HS-5 (cell line): ENCODE measurements at regions not wholly inside any gene's neighbourhood (a gene's known extent, or its start where the extent isn't known, plus 50 kb on each side); places are given as distances from the start of the nearest gene placed in this dataset.
"Not testable (repeated sequence)": the region's sequence is repeated elsewhere in the genome, so short reads cannot be mapped to it uniquely, and the experiment has no call there.

ENCODE experiments used
- DNase-seq: peaks from one replicate; pipeline ENCODE4 v3.0.0-alpha.2; 2012; ENCODE audit warnings: low read depth

DNA sequence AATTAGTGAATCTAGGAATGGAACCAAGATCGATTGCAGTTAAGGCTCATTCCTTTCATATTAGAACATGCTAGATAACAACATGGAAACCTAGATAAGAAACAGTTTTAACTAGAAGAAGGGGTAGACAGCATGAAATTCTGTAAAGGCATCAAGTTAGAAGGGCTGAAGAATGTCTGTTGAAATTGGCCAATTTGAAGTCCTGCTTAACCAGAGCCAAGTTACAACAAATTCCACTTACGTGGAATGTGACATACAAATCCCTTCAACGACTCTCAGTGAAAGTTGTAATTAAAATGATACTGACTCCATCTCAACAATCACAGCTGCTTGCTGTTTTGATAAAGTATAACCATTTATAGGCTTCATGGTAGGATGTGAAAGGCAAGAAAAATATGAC lies 1065.7 kb downstream of the DNAJB9 start:
- DNase-seq: no peak

DNA sequence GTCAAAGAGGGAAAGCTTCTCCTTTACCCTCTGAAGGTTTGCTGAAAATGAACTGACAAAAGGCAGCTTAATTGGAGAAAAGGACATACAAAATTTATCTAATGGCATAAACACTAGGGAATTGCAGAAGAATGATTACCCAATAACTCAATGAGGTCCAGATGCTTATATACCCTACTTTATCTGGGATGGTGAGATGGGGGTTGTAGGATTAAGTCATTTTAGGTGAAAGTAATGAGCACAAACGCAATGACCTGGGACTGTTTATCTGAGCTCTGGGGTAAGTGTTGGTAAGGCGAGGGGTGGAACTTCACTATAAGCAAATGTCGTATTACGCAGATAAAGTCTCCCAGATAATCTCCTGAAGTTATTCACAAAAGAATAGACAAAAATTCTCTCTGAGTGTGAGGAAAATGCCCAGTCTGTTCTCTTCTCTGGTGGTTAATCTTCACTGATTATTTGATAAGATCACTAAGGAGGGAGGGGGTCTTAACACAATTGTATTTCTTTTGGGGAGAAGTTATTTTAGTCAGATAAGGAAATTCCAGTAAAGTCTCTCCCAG lies 1067.8 kb downstream of the DNAJB9 start:
- DNase-seq: no peak

DNA sequence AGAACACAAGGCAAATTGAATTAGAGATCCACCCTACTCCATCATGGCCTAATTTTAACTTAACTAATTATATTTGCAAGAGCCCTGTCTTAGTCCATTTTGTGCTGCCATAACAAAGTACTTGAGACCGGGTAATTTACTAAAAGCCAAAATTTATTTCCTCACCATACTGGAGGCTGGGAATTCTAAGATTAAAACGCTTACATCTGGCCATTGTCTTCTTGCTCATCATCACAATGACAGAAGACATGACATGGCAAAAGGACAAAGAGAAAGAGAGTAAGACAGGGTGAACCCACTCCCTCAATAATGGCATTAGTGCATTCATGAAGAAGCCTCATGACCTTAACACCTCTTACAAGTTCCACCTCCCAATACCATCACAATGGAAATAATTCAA lies 1068.6 kb downstream of the DNAJB9 start:
- no peak for DNase-seq

GRCh38 chr7:109639561-109639960 lies 1069.9 kb downstream of the DNAJB9 start:
- DNase-seq: no peak

- no peak for DNase-seq
Observed at GRCh38 chr7:109641445-109641844, 1071.8 kb downstream of the DNAJB9 start.

- no peak for DNase-seq
Observed at GRCh38 chr7:109646124-109646523, 1076.5 kb downstream of the DNAJB9 start.

DNA sequence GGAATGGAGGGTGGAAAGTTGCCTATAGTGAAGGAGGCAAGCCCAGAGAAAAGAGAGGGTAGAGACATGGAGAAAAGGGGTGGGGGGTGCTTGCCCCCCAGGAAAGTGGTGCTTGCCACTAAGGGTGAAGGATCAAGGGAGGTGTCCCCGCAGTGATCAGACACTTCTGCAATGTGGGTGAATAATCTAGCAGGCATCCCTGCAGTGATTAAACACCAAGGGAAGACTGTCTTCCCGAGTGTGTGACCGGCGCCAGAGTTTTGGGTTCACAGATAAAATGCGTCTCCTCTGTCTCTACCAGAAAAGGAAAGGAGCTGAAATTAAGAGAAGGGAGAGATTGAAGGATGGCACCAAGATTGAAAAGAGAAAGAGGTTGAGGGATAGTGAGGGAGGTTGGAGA lies 1076.9 kb downstream of the DNAJB9 start:
- DNase-seq: not testable (repeated sequence)

- DNase-seq: not testable (repeated sequence)
Observed at GRCh38 chr7:109647263-109647662, 1077.6 kb downstream of the DNAJB9 start.

GRCh38 chr7:109659261-109659660 lies 1089.6 kb downstream of the DNAJB9 start:
- no peak for DNase-seq

DNA sequence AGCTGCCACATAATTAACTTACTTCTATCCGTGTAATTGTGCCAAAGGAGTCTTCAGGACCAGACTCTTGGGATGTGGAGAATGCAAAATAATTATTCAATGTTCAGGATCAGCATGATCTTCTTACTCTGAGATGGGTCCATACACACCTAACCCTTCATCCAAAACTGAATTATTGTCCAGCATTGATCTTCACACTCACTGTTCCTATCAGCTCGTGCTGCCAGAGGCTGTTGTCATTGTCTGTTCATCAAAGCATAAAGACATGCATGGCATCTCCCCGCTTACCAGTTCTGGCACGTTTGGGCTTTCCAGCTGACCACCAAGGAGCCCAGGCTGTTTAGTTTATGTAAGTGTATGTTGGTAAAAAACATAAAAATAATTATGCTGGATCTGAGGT lies 1090.7 kb downstream of the DNAJB9 start:
- DNase-seq: no peak

GRCh38 chr7:109663806-109664205 lies 1094.1 kb downstream of the DNAJB9 start:
- no peak for DNase-seq

DNA sequence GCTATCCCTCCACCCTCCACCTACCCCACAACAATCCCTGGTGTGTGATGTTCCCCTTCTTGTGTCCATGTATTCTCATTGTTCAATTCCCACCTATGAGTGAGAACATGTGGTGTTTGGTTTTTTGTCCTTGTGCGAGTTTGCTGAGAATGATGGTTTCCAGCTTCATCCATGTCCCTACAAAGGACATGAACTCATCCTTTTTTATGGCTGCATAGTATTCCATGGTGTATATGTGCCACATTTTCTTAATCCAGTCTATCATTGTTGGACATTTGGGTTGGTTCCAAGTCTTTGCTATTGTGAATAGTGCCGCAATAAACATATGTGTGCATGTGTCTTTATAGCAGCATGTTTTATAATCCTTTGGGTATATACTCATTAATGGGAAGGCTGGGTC lies 1117.6 kb downstream of the DNAJB9 start:
- not testable (repeated sequence) for DNase-seq

DNA sequence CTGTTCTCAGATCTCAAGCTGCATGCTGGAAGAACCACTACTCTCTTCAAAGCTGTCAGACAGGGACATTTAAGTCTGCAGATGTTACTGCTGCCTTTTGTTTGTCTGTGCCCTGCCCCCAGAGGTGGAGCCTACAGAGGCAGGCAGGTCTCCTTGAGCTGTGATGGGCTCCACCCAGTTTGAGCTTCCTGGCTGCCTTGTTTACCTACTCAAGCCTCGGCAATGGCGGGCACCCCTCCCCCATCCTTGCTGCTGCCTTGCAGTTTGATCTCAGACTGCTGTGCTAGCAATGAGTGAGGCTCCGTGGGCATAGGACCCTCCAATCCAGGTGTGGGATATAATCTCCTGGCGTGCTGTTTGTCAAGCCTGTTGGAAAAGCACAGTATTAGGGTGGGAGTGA lies 1122.9 kb downstream of the DNAJB9 start:
- DNase-seq: not testable (repeated sequence)

DNA sequence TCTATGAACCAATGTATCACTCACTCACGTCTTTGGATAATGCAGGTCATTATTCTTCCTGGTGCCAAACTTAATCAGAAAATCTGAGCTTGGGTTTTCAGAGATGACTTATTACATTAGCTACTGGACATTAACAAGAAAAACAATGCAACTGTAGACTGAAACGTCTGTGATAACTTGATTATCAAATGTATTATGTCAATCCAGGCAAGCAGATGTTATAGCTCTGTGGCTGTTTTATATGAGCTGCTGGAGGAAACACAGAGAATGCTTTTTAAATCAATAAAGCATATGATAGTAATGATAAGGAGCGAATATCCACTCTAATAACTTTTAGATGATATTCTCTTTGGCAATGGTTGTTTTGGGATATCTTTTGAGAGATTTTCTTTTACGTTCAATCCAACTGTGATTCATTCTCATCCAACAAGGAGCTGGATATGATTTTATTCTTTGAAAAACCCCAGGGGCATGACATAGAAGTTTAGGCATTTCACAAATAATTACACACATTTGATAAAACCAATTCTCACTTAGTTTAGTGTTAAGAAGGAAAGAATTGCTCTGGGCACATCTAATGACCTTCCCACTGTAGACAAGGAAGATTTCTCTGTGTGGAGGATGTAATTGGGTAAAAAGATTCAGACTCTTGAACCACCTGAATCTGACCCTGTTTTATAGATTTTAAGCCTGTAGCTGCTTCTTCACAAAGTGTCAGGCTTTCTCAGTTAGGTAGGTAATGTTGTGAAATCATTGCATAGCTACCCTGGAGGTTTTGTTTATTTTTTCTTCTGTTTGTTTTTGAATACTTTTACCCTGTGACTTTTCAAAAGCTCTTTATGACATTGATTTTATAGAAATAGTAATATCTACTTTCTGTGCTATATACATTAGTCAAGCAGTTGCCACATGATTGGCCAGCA lies 1124.7 kb downstream of the DNAJB9 start:
- DNase-seq: no peak

- DNase-seq: no peak
Observed at GRCh38 chr7:109695419-109695818, 1125.7 kb downstream of the DNAJB9 start.

DNA sequence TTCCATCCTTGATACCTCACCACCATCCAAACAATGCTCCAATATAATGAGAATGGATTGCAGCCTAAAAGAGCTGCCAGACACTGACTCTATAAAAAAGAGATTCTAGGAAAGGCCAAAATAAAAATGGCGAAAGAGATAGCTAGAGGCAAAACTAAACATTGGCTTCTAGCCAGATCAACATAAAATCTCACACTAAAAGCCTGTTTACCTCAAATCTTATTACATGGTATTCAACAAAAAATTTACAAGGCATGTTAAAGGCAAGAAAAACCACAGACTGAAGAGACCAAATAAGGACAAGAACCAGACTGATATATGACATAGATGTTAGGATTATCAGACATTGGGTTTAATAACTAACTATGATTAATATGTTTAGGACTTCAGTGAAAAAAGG lies 1127.0 kb downstream of the DNAJB9 start:
- no peak for DNase-seq

DNA sequence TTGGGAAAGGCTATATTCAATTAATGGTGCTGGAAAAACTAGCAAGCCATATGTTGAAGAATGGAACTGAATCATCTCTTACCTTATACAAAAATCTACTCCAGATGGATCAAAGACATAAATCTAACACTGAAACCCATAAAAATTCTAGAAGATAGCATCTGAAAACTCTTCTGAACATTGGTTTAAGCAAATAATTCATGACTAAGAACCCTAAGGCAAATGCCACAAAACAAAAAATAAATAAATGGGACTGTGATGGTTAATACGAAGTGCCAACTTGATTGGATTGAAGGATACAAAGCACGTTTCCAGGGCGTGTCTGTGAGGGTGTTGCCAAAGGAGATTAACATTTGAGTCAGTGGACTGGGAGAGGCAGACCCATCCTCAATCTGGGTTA lies 1130.0 kb downstream of the DNAJB9 start:
- no peak for DNase-seq

DNA sequence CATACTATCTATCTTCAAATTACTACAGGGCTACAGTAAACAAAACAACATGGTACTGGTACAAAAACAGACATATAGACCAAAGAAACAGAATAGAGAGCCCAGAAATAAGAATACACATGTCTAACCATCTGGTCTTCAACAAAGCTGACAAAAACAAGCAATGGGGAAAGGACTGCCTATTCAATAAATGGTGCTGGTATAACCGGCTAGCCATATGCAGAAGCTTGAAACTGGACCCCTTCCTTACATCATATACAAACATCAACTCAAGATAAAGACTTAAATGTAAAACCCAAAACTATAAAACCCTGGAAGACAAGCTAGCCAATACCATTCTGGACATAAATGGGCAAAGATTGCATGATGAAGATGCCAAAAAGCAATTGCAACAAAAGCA lies 1143.7 kb downstream of the DNAJB9 start:
- no peak for DNase-seq

DNA sequence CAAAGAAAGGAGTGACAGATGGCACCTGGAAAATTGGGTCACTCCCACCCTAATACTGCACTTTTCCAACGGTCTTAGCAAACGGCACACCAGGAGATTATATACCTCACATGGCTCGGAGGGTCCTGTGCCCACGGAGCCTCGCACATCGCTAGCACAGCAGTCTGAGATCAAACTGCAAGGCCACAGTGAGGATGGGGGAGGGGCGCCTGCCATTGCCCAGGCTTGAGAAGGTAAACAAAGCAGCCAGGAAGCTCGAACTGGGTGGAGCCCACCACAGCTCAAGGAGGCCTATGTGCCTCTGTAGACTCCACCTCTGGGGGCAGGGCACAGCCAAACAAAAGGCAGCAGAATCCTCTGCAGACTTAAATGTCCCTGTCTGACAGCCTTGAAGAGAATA lies 1149.7 kb downstream of the DNAJB9 start:
- DNase-seq: not testable (repeated sequence)

DNA sequence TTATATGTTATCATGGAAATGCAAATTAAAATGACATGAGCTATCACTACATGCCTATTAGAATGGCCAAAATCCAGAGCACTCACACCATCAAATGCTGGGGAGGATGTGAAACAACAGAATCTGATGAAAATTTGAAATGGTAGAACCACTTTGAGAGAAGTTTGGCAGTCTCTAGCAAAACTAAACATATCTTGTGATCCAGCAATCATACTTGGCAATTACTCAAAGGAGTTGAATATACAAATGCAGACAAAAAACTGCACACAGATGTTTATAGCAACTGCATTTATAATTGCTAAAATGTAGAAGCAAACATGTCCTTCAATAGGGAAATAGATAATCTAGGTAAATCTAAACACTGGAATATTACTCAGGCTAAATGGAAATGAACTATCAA lies 1164.9 kb downstream of the DNAJB9 start:
- no peak for DNase-seq

GRCh38 chr7:109735881-109736280 lies 1166.2 kb downstream of the DNAJB9 start:
- no peak for DNase-seq

DNA sequence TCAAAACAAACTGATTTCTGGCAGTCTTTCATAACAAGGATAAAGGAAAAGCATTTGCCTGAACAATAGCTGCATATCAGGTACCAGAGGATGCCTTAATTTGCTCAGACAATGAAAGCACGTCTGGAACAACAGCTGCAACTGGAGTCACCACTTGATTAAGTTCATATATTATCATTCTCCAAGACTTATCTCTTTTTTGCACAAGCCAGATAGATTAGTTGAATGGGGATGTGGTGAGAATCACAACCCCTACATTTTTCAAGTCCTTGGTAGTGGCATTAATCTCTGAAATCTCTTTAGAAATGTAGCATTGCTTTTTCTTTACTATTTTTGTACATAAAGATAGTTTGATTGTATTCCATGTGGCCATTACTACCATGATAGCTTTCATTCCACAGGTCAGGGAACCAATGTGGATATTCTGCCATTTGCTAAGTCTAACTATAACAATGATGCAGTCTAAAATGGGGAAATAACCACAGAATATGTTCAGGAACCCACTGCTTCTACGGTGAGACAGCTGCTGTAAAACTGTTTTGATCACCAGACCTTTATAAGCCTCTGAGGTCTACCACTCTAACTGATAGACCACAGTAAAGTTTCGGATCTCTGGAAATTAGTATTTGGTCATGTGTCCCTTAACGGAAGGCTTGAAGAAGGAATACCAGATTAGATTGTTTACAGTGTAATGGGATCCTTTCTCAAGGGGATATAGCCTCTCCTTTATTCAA lies 1176.2 kb downstream of the DNAJB9 start:
- no peak for DNase-seq

GRCh38 chr7:109751241-109751640 lies 1181.6 kb downstream of the DNAJB9 start:
- DNase-seq: no peak
